Keratinocyte (primary cell): ENCODE measurements at regions not wholly inside any gene's neighbourhood (a gene's known extent, or its start where the extent isn't known, plus 50 kb on each side); places are given as distances from the start of the nearest gene placed in this dataset.

Experiments
- DNase-seq: peaks from one replicate; pipeline ENCODE4 v3.0.0-alpha.2; 2011; ENCODE audit warnings: low read depth, missing footprints, low spot score
- FAIRE-seq: peaks from 2 replicates; lab custom pipeline; 2011; peaks lifted over from hg19 to GRCh38; lab: Jason Lieb, UNC
- H2AFZ ChIP-seq: 2 replicates; pipeline ENCODE4 v1.6.0; 2012; ENCODE audit warnings: low read length, control low read depth, inconsistent platforms; ENCODE audit not compliant: control insufficient read depth
- H3K27ac ChIP-seq: 2 replicates; pipeline ENCODE4 v1.5.1; 2011; ENCODE audit warnings: low read length; ENCODE audit not compliant: control insufficient read depth, insufficient read depth
- H3K27me3 ChIP-seq: 3 replicates; pipeline ENCODE4 v1.6.0; 2011; ENCODE audit warnings: low read length; ENCODE audit not compliant: control insufficient read depth, insufficient read depth; ENCODE audit errors: extremely low read depth
- H3K36me3 ChIP-seq, 2 experiments: 2 replicates in 1 of 2; 3 replicates in 1 of 2; pipeline ENCODE4 v1.5.1; 2011; ENCODE audit warnings: low read length in 2 of 2, mild to moderate bottlenecking in 1 of 2; ENCODE audit not compliant: control insufficient read depth in 2 of 2, insufficient read depth in 2 of 2; ENCODE audit errors: extremely low read depth in 1 of 2
- H3K4me1 ChIP-seq: 3 replicates; pipeline ENCODE4 v1.5.1; 2011; ENCODE audit warnings: low read length; ENCODE audit not compliant: control insufficient read depth, insufficient read depth; ENCODE audit errors: extremely low read depth
- H3K4me2 ChIP-seq: 3 replicates; pipeline ENCODE4 v1.6.0; 2011; ENCODE audit warnings: low read depth, low read length; ENCODE audit not compliant: control insufficient read depth, insufficient read depth; ENCODE audit errors: extremely low read depth
- H3K4me3 ChIP-seq, 3 experiments: fragments of 200-600 bp in 1 of 3; sonication (generic) in 1 of 3; 2 replicates in 2 of 3; 3 replicates in 1 of 3; pipeline ENCODE4 v1.5.1; 2011 to 2016; ENCODE audit warnings: low read length in 3 of 3, mild to moderate bottlenecking in 3 of 3, control low read depth in 2 of 3, inconsistent platforms in 1 of 3, low read depth in 1 of 3, mixed read lengths in 1 of 3, mixed run types in 1 of 3, moderate library complexity in 1 of 3; ENCODE audit not compliant: control insufficient read depth in 2 of 3, insufficient read depth in 2 of 3; ENCODE audit errors: extremely low read depth in 1 of 3
- H3K79me2 ChIP-seq: 2 replicates; pipeline ENCODE4 v1.6.0; 2012; ENCODE audit warnings: low read length; ENCODE audit not compliant: control insufficient read depth, insufficient read depth
- H3K9ac ChIP-seq: 3 replicates; pipeline ENCODE4 v1.6.0; 2011; ENCODE audit warnings: low read length; ENCODE audit not compliant: control insufficient read depth, insufficient read depth; ENCODE audit errors: extremely low read depth
- H3K9me1 ChIP-seq: 3 replicates; pipeline ENCODE4 v1.6.0; 2011; ENCODE audit warnings: low read length; ENCODE audit not compliant: control insufficient read depth, insufficient read depth; ENCODE audit errors: extremely low read depth
- H3K9me3 ChIP-seq: 2 replicates; pipeline ENCODE4 v1.5.1; 2012; ENCODE audit warnings: low read depth, low read length; ENCODE audit not compliant: control insufficient read depth
- H4K20me1 ChIP-seq: 3 replicates; pipeline ENCODE4 v1.6.0; 2011; ENCODE audit warnings: low read length; ENCODE audit not compliant: control insufficient read depth, insufficient read depth; ENCODE audit errors: extremely low read depth
- CTCF ChIP-seq, 3 experiments: IDR thresholded peaks in 1 of 3; conservative IDR thresholded peaks in 1 of 3; optimal IDR thresholded peaks in 1 of 3; 2 replicates in 2 of 3; 3 replicates in 1 of 3; pipeline versions ENCODE3 to v1.5.1; 2011; ENCODE audit warnings: low read length in 3 of 3, mild to moderate bottlenecking in 3 of 3, moderate library complexity in 2 of 3, control low read depth in 1 of 3, inconsistent platforms in 1 of 3; ENCODE audit not compliant: insufficient read depth in 2 of 3; ENCODE audit errors: extremely low read depth in 1 of 3
- EZH2 ChIP-seq: IDR thresholded peaks from one replicate; pipeline ENCODE4 v1.6.1; 2012; ENCODE audit warnings: inconsistent platforms, mild to moderate bottlenecking, low read length, moderate library complexity
- dilution Hi-C: fragments of 300-500 bp; cut with MboI; formaldehyde crosslinking; loops from one replicate; pipeline ENCODE4 v1.7.0; 2020; ENCODE audit warnings: low sequenced_read_pairs; ENCODE audit not compliant: extremely low pct_ligation_motif_present

DNA sequence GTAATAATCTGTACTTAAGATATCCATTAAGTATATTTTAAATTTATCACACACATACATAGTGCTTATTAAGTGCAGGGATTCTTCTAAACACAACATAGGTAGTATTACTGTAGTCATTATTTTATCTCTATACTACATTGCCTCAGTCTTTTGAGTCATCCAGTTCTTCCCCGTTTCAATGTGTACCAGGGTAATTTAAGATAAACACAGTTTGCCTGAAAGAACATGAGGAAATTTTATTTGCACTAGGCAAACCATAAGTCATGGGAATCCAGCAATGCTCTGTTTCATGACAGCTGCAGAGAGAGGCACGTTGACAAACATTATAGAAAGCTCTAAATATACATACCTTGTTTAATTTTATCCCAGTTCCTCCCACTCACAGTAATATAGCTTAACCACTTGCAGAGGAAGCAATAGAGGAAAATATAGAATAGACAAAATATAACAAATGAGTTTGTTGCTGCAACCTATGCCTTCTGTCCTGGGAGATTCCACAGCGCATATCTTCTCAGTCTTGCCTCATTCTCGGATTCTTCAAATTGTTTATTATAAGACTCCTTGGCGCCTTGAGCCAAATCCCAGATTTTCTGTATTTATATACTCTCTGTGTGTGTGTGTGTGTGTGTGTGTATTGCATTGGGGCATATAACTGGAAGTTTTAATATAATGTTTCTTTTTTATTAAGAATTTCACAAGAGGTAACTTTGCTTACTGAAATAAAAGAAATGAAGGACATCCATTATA, 258.6 kb downstream of the FAM133A start:
- dilution Hi-C loops: no loop called here
- TF ChIP-seq CTCF (optimal IDR thresholded peaks at IDR 0.05 in 1 of 3, IDR thresholded peaks at IDR 0.05 in 1 of 3, conservative IDR thresholded peaks at IDR 0.05 in 1 of 3; ENCODE audit: extremely low read depth in 1 of 3, insufficient read depth in 2 of 3, low read length in 3 of 3) (no peak), EZH2 (no peak)

GRCh38 chrX:93977641-93978040, 303.6 kb downstream of the FAM133A start:
- Histone ChIP-seq H3K9me1 (no peaks in the 10 kb centered on the region), H3K79me2 (no peaks in the 10 kb centered on the region), H3K9ac (no peak overlapping the region), H2AFZ (no peak overlapping the region), H3K27me3 (no peaks in the 10 kb centered on the region), H3K4me1 (no peaks in the 10 kb centered on the region), H3K9me3 (no peaks in the 10 kb centered on the region), H3K4me2 (no peak overlapping the region), H4K20me1 (no peaks in the 10 kb centered on the region), H3K27ac (no peak overlapping the region), H3K36me3 (no peaks in the 10 kb centered on the region), H3K4me3 (no peak overlapping the region)
- dilution Hi-C loops: no loop called here
- DNase-seq (no peak), FAIRE-seq (no peak)
- TF ChIP-seq EZH2 (no peak), CTCF (optimal IDR thresholded peaks at IDR 0.05 in 1 of 3, IDR thresholded peaks at IDR 0.05 in 1 of 3, conservative IDR thresholded peaks at IDR 0.05 in 1 of 3; ENCODE audit: extremely low read depth in 1 of 3, insufficient read depth in 2 of 3, low read length in 3 of 3) (no peak)

More for the DNA sequence above, 258.6 kb downstream of the FAM133A start:
- H3K27ac ChIP-seq: no peak overlapping the region
- H3K27me3 ChIP-seq: no peaks in the 10 kb centered on the region
- no peaks in the 10 kb centered on the region for H3K79me2 ChIP-seq
- H3K4me3 ChIP-seq: no peak overlapping the region
- H3K9me1 ChIP-seq: no peaks in the 10 kb centered on the region
- no peaks in the 10 kb centered on the region for H3K36me3 ChIP-seq
- H3K9ac ChIP-seq: no peak overlapping the region
- no peaks in the 10 kb centered on the region for H4K20me1 ChIP-seq
- H3K9me3 ChIP-seq: no peaks in the 10 kb centered on the region
- DNase-seq (no peak), FAIRE-seq (no peak)
- H3K4me2 ChIP-seq: no peak overlapping the region
- no peaks in the 10 kb centered on the region for H3K4me1 ChIP-seq
- H2AFZ ChIP-seq: no peak overlapping the region
